GM23338 (cell line): ENCODE measurements at regions not wholly inside any gene's neighbourhood (a gene's known extent, or its start where the extent isn't known, plus 50 kb on each side); places are given as distances from the start of the nearest gene placed in this dataset.

Experiments
- CREB1 ChIP-seq: fragments of 250-450 bp; sonication (Bioruptor Pico); IDR thresholded peaks from 2 replicates; pipeline ENCODE4 v1.5.0; 2020; ENCODE audit warnings: low read depth, mild to moderate bottlenecking, moderate library complexity
- ETS1 ChIP-seq: IDR thresholded peaks from 2 replicates; pipeline ENCODE4 v1.6.1; 2016; ENCODE audit warnings: antibody characterized with exemption
- EZH2 ChIP-seq: fragments of 200-600 bp; sonication (generic); IDR thresholded peaks from one replicate; pipeline ENCODE4 v1.8.0; 2017; ENCODE audit warnings: antibody characterized with exemption, mild to moderate bottlenecking, low read depth; ENCODE audit not compliant: unreplicated experiment
- EZH2phosphoT487 ChIP-seq: fragments of 200-600 bp; sonication (generic); IDR thresholded peaks from one replicate; pipeline ENCODE4 v1.8.1; 2018; ENCODE audit warnings: antibody characterized with exemption; ENCODE audit not compliant: unreplicated experiment
- NANOG ChIP-seq: IDR thresholded peaks from 2 replicates; pipeline ENCODE4 v1.6.1; 2016; ENCODE audit warnings: antibody characterized with exemption, borderline replicate concordance
- POLR2AphosphoS5 ChIP-seq: IDR thresholded peaks from 2 replicates; pipeline ENCODE4 v1.6.1; 2016; ENCODE audit warnings: antibody characterized with exemption, low read depth
- STAT1 ChIP-seq: IDR thresholded peaks from one replicate; pipeline ENCODE4 v1.6.1; 2016; ENCODE audit warnings: antibody characterized with exemption; ENCODE audit not compliant: unreplicated experiment
- ZNF114 ChIP-seq: fragments of 250-450 bp; sonication (Bioruptor Pico); IDR thresholded peaks from 2 replicates; pipeline ENCODE4 v1.5.0; 2020; ENCODE audit warnings: mild to moderate bottlenecking, moderate library complexity
- ZNF331 ChIP-seq: fragments of 250-450 bp; sonication (Bioruptor Pico); IDR thresholded peaks from 2 replicates; pipeline ENCODE4 v1.5.0; 2020; ENCODE audit warnings: low read depth, mild to moderate bottlenecking, moderate library complexity
- TF ChIP-seq, protein P1 (sequence below), 2 experiments: fragments of 200-600 bp in 1 of 2; sonication (generic) in 1 of 2; conservative IDR thresholded peaks; 2 replicates each; pipeline versions ENCODE4 v1.5.1 to v1.6.1; 2016 to 2017; ENCODE audit warnings: antibody characterized with exemption in 2 of 2, low read depth in 2 of 2, mild to moderate bottlenecking in 2 of 2, moderate library complexity in 1 of 2
- TF ChIP-seq, protein P2 (sequence below): IDR thresholded peaks from one replicate; pipeline ENCODE4 v1.6.1; 2018; ENCODE audit warnings: antibody characterized with exemption; ENCODE audit not compliant: unreplicated experiment

DNA sequence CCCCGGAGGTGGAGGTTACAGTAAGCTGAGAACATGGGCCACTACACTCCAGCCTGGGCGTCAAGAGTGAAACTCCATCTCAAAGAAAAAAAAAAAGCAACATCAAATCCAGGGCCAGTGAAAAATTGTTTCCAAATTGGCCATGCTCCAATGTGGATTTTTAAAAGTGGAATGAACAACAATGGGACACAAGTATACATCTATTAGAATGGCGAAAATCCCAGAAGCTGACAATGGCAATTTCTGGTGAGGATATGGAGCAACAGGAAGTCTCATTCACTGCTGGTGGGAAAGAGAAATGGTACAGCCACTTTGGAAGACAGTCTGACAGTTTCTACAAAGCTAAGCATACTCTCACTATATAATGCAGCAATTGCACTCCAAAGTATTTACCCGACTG, 161.4 kb downstream of the UXS1 start:
- TF ChIP-seq, protein P1, sequence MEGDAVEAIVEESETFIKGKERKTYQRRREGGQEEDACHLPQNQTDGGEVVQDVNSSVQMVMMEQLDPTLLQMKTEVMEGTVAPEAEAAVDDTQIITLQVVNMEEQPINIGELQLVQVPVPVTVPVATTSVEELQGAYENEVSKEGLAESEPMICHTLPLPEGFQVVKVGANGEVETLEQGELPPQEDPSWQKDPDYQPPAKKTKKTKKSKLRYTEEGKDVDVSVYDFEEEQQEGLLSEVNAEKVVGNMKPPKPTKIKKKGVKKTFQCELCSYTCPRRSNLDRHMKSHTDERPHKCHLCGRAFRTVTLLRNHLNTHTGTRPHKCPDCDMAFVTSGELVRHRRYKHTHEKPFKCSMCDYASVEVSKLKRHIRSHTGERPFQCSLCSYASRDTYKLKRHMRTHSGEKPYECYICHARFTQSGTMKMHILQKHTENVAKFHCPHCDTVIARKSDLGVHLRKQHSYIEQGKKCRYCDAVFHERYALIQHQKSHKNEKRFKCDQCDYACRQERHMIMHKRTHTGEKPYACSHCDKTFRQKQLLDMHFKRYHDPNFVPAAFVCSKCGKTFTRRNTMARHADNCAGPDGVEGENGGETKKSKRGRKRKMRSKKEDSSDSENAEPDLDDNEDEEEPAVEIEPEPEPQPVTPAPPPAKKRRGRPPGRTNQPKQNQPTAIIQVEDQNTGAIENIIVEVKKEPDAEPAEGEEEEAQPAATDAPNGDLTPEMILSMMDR (conservative IDR thresholded peaks at IDR 0.05; ENCODE audit: low read depth in 2 of 2) = no peak
- TF ChIP-seq EZH2phosphoT487 (no peak), NANOG (no peak), EZH2 (no peak), CREB1 (CRISPR knock-in tag) (no peak), POLR2AphosphoS5 (no peak), ETS1 (no peak), ZNF114 (CRISPR knock-in tag) (no peak), ZNF331 (CRISPR knock-in tag) (no peak), STAT1 (no peak)
- TF ChIP-seq, protein P2, sequence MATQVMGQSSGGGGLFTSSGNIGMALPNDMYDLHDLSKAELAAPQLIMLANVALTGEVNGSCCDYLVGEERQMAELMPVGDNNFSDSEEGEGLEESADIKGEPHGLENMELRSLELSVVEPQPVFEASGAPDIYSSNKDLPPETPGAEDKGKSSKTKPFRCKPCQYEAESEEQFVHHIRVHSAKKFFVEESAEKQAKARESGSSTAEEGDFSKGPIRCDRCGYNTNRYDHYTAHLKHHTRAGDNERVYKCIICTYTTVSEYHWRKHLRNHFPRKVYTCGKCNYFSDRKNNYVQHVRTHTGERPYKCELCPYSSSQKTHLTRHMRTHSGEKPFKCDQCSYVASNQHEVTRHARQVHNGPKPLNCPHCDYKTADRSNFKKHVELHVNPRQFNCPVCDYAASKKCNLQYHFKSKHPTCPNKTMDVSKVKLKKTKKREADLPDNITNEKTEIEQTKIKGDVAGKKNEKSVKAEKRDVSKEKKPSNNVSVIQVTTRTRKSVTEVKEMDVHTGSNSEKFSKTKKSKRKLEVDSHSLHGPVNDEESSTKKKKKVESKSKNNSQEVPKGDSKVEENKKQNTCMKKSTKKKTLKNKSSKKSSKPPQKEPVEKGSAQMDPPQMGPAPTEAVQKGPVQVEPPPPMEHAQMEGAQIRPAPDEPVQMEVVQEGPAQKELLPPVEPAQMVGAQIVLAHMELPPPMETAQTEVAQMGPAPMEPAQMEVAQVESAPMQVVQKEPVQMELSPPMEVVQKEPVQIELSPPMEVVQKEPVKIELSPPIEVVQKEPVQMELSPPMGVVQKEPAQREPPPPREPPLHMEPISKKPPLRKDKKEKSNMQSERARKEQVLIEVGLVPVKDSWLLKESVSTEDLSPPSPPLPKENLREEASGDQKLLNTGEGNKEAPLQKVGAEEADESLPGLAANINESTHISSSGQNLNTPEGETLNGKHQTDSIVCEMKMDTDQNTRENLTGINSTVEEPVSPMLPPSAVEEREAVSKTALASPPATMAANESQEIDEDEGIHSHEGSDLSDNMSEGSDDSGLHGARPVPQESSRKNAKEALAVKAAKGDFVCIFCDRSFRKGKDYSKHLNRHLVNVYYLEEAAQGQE = no peak
